ENCODE measurements at regions not wholly inside any gene's neighbourhood (a gene's known extent, or its start where the extent isn't known, plus 50 kb on each side); places are given as distances from the start of the nearest gene placed in this dataset.
"Not testable (repeated sequence)": the region's sequence is repeated elsewhere in the genome, so short reads cannot be mapped to it uniquely, and the experiment has no call there.

DNA sequence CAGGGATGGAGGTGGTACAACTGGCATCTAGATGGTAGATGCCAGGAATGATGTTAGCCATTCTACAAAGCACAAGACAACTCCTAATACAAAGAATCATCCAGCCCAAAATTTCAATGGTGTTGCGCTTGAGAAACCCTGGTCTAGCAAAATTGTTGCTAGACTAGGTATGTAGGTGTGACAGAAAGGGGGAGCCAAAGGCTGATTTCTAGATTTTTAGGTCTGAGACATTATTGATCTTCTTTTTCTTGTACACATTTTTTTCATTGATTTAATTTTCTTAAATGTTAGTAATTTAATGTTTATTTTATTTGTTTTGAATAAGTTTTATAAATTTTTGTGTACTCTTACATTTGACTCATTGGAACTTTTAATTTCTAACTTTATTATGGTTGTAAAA, 216.4 kb downstream of the FSIP2 start:
- no peak for DNase-seq (ENCODE audit: extremely low spot score)
- no peaks in the 10 kb centered on the region for H3K4me1 ChIP-seq (ENCODE audit: insufficient read depth)
- no peak overlapping the region for H3K27ac ChIP-seq (ENCODE audit: low read depth)
- H3K36me3 ChIP-seq (ENCODE audit: insufficient read depth) = no peaks in the 10 kb centered on the region
- no peak overlapping the region for H3K4me3 ChIP-seq (ENCODE audit: low read depth, low read length)
- WGBS = 97% methylated on average over 1 of the region's 1 CpG

DNA sequence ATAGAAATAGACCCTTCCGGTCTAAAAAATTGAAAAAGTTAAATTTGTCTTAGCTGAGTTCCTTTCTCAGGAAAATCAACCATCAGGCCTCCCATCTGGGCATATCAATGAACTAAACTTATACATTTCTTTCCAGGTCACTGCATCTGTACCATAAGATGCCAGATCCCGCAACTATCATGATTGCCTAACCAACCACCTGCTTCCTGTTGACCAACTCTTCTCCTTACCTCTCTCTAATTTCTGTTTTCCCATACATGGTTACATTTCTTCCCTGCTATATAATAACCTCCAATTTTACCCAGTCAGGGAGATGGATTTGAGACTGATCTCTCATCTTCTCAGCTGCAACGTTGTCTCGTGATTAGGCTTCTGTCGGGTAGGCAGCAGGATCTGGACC, 228.7 kb downstream of the FSIP2 start:
- Histone ChIP-seq H3K36me3 (ENCODE audit: insufficient read depth) (no peaks in the 10 kb centered on the region), H3K27ac (ENCODE audit: low read depth) (no peak overlapping the region), H3K4me1 (ENCODE audit: insufficient read depth) (no peaks in the 10 kb centered on the region), H3K4me3 (ENCODE audit: low read depth, low read length) (no peak overlapping the region)
- DNase-seq (ENCODE audit: extremely low spot score) = no peak
- 95% methylated on average over 5 of the region's 5 CpGs for WGBS

DNA sequence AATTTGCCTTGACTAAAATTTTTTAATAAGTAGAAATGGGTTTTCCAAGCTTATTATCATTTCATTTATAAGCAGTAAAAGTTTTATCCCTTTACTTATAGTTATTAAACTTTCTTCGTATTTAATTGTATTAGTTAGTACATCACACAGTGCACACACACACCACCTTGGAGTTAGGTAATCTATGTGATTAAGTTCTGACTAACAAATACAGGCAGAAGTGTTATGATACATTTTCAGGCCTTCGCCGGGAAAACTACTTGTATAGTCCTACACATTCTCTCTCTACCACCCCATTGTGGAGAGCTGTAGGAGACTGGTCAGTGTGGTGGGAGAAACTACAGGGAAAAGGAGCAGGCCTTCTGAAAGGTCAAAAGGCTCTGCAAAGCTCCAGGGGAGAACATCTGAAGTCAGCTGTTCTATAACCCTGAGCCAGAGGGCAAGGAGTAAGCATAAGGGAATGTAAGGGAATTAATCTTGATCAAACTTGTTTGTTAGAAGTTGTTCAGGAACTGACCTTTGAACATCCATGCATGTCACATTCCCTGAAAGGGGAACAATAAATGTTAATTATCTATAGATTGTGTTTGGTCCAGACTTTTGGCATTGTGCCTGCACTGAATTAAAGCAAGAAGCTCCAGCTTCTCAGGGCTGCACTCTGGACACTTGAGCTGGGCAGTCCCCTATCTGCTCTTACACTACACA, 231.7 kb downstream of the FSIP2 start:
- Histone ChIP-seq H3K36me3 (ENCODE audit: insufficient read depth) (no peaks in the 10 kb centered on the region), H3K4me1 (ENCODE audit: insufficient read depth) (no peaks in the 10 kb centered on the region), H3K4me3 (ENCODE audit: low read depth, low read length) (no peak overlapping the region), H3K27ac (ENCODE audit: low read depth) (no peak overlapping the region)
- WGBS = 86% methylated on average over 3 of the region's 3 CpGs
- no peak for DNase-seq (ENCODE audit: extremely low spot score)

DNA sequence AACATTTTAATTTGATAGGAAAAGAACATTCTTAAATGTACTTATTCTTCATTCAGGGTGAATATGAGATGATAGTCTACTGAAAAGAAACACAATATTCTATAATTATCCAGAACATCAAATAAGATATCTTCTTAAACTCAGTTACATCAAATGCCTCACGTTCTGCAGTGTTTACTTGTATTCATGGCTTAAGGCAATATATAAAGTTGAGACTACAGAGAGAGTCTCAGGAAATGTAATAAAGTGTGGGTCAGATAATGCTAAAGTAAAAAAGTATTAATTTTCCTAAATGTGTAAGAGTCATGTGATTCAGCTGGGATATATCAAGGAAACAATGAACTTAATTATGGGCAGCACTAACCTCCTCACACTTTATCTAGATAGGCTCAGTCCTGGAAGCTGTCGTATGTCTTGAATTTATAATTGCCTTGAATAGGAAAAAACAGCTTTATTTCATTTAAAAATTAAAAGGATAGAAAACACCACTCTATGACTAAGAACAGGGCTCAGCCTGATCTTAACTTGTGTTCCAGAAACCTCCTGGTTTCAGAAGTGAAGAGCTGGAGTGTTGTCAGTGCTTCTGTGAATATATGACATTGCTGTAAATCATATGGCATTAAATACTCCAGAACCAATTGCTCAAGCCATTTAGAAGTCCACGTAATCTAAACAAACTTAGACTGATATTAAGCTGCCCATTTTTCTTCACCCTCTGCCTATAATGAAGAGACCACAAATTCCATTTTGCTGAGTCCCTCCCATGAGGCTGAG, 240.2 kb downstream of the FSIP2 start:
- Histone ChIP-seq H3K36me3 (ENCODE audit: insufficient read depth) (no peaks in the 10 kb centered on the region), H3K27ac (ENCODE audit: low read depth) (no peak overlapping the region), H3K4me3 (ENCODE audit: low read depth, low read length) (no peak overlapping the region), H3K4me1 (ENCODE audit: insufficient read depth) (no peaks in the 10 kb centered on the region)
- WGBS = 41% methylated on average over 3 of the region's 3 CpGs
- DNase-seq (ENCODE audit: extremely low spot score) = no peak

DNA sequence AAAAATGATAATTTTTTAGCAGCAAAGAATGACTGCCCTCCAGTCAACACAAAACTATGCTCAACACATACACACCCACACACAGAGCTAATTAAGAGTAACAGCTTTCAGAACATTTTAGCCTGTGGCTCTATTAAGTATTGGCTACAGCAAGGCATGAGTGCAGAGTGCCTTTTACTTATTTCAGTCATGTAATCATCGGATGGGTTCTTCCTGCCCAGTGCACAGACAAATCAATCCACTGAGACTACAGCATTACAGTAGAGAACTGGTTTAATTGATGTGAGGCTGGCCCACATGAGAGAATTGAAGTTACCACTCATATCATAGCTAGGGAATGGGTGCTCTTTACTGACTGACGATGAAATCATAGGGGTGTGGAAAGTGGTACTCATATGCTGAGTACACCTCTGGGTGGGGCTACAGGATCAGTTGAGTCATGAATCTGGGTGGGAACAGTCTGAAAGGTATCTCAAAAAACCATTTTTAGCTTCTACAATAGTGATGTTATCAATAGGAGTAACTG, 241.0 kb downstream of the FSIP2 start:
- H3K4me1 ChIP-seq (ENCODE audit: insufficient read depth) = no peaks in the 10 kb centered on the region
- WGBS = 79% methylated on average over 2 of the region's 2 CpGs
- no peaks in the 10 kb centered on the region for H3K36me3 ChIP-seq (ENCODE audit: insufficient read depth)
- no peak overlapping the region for H3K27ac ChIP-seq (ENCODE audit: low read depth)
- DNase-seq (ENCODE audit: extremely low spot score) = no peak
- H3K4me3 ChIP-seq (ENCODE audit: low read depth, low read length) = no peak overlapping the region

DNA sequence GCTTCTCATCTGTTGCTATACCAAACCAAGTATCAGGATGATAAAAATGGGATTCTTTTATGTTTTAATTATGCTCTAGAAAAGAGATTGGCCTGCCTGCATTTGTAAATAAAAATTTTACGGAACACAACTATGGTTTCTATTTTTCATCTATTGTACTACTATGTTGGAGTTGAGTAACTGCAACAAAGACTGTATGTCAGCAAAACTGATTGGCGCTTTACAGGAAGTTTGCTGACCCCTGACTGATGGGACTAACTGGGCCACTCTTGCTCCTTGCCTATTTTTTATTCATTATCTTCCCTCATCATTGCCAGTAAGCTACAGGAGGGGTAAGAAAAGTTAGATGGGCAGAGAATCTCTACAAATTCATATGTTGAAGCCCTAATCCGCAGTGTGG, 242.3 kb downstream of the FSIP2 start:
- WGBS = 96% methylated on average over 3 of the region's 3 CpGs
- no peak overlapping the region for H3K4me3 ChIP-seq (ENCODE audit: low read depth, low read length)
- no peak for DNase-seq (ENCODE audit: extremely low spot score)

DNA sequence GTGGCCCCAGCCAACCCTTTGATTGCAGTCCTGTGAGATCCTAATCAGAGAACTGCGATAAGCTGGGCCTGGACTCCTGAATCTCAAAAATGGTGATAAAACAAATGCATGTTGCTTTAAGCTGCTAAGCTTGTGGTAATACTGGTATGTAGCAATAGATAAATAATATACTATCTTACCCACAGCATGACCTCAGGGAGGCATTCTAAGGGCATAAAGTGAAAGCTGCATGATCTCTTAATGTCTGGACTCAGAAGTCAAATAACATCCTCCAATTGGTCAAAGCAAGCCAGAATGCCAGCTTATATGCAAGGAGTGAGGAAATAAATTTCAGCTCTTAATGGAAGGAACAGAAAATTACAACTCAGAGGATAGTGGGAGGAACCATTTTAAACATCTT, 246.1 kb downstream of the FSIP2 start:
- Histone ChIP-seq H3K36me3 (ENCODE audit: insufficient read depth) (no peaks in the 10 kb centered on the region), H3K27ac (ENCODE audit: low read depth) (no peak overlapping the region), H3K4me3 (ENCODE audit: low read depth, low read length) (no peak overlapping the region), H3K4me1 (ENCODE audit: insufficient read depth) (no peaks in the 10 kb centered on the region)
- DNase-seq (ENCODE audit: extremely low spot score) = no peak
- 79% methylated on average over 1 of the region's 1 CpG for WGBS

More for the DNA sequence above, 242.3 kb downstream of the FSIP2 start:
- no peaks in the 10 kb centered on the region for H3K4me1 ChIP-seq (ENCODE audit: insufficient read depth)
- no peaks in the 10 kb centered on the region for H3K36me3 ChIP-seq (ENCODE audit: insufficient read depth)
- H3K27ac ChIP-seq (ENCODE audit: low read depth) = no peak overlapping the region

DNA sequence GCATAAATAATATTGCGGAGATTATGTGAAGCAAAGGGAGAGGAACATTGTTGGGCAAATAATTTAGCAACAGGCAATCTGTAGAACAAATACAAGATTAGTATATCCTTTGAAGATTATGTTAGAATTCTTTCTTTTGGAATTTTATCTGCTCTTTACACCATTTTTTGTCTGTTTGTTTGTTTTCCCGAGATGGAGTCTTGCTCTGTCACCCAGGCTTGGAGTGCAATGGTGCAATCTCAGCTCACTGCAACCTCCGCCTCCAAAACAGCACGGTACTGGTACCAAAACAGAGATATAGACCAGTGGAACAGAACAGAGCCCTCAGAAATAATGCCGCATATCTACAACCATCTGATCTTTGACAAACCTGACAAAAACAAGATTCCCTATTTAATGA, 250.3 kb downstream of the FSIP2 start:
- not testable (repeated sequence) for H3K36me3 ChIP-seq (ENCODE audit: insufficient read depth); H3K4me3 ChIP-seq (ENCODE audit: low read depth, low read length); H3K4me1 ChIP-seq (ENCODE audit: insufficient read depth); H3K27ac ChIP-seq (ENCODE audit: low read depth); DNase-seq (ENCODE audit: extremely low spot score)
- 94% methylated on average over 5 of the region's 5 CpGs for WGBS

DNA sequence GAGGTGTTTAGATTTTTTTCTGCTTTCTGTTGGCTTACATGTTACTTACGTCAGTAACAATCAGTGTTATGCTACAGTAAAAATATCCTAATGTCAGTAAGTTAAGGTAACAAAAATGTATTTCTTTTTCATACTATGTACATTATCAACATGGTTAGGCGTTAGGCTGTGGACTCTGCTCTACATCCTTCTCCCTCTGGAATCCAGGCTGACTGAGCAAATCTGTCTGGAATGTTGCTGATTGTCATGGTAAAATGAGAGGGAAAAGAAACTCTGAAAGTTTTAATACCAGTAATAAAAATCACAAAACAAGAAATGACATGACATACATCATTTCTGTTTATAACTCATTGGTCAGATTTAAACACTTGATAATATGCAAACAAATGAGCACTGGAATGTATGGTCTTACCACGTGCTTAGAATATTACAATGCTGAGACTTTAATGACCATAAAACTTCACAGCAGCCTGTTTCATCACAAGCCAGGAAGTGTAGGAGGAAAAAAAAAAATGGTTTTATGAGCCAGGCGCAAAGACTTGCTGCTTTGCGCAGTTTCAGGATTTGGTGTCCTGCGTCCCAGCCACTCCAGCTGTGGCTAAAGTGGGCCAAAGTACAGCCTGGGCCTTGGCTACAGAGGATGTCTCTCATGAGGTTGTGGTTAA, 252.4 kb downstream of the FSIP2 start:
- DNase-seq (ENCODE audit: extremely low spot score) = no peak
- Histone ChIP-seq H3K36me3 (ENCODE audit: insufficient read depth) (no peaks in the 10 kb centered on the region), H3K27ac (ENCODE audit: low read depth) (no peak overlapping the region), H3K4me1 (ENCODE audit: insufficient read depth) (no peaks in the 10 kb centered on the region), H3K4me3 (ENCODE audit: low read depth, low read length) (no peak overlapping the region)
- 72% methylated on average over 6 of the region's 6 CpGs for WGBS

DNA sequence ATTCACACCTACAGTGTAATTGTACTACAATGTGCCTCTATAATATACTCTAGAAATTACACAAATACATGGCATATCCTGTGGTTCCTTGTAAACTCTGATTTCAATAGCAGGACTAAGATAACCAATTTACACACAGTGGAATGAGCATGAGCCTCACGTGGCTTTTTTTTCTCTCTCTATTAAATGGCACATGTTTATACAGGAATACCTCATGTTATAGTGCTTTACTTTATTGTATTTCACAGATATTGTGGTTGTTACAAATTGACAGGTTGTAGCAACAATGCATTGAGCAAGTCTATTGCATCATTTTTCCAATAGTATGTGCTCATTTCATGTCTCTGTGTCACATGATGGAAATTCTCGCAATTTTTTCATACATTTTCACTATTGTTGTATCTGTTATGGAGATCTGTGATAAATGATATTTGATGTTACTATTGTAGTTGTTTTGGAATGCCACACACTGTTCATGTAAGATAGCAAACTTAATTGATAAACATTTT, 260.0 kb downstream of the FSIP2 start:
- no peak for DNase-seq (ENCODE audit: extremely low spot score)
- H3K27ac ChIP-seq (ENCODE audit: low read depth) = no peak overlapping the region
- 78% methylated on average over 2 of the region's 2 CpGs for WGBS
- H3K36me3 ChIP-seq (ENCODE audit: insufficient read depth) = no peaks in the 10 kb centered on the region
- H3K4me3 ChIP-seq (ENCODE audit: low read depth, low read length) = no peak overlapping the region
- H3K4me1 ChIP-seq (ENCODE audit: insufficient read depth) = no peaks in the 10 kb centered on the region

DNA sequence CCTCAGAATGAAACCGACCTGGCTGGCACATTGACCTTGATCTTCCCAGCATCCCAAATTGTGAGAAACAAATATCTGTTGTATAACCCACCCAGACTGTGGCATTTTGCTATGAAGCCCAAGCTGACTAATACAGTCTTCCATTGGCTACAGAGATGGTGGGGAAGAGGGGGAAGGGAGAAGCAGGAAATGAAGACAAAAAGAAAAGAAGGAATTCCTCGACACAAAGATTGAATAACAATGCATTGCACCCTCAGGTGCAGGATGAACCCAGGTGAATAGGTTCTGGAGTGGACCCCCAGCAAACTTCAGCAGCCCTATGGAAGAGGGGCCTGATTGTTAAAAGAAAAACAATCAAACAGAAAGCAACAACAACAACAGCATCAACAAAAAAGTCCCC, 270.7 kb downstream of the FSIP2 start:
- DNase-seq (ENCODE audit: extremely low spot score) = no peak
- Histone ChIP-seq H3K4me3 (ENCODE audit: low read depth, low read length) (no peak overlapping the region), H3K27ac (ENCODE audit: low read depth) (no peak overlapping the region), H3K4me1 (ENCODE audit: insufficient read depth) (no peaks in the 10 kb centered on the region), H3K36me3 (ENCODE audit: insufficient read depth) (no peaks in the 10 kb centered on the region)
- WGBS = 85% methylated on average over 2 of the region's 2 CpGs

DNA sequence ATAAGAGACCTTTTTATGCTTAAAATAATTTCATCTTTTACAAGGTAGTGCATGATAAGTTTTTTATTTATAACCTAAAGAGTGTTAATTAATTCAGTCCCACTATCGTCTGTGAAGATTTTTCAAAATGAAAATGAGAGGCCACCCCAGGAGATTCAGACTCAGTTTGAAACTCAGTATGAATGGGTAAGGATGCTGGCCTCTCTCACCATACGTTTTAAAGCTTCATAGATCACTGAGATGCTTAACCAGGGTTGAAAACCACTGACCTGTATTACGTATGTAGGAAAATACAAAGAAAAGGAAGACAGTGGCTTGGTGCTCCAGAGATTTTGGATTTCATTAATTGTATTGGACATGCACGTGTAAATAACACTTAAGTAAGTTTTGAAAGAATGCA, 278.7 kb downstream of the FSIP2 start:
- Histone ChIP-seq H3K4me1 (ENCODE audit: insufficient read depth) (no peaks in the 10 kb centered on the region), H3K36me3 (ENCODE audit: insufficient read depth) (no peaks in the 10 kb centered on the region), H3K4me3 (ENCODE audit: low read depth, low read length) (no peak overlapping the region), H3K27ac (ENCODE audit: low read depth) (no peak overlapping the region)
- WGBS = 89% methylated on average over 4 of the region's 4 CpGs
- no peak for DNase-seq (ENCODE audit: extremely low spot score)

DNA sequence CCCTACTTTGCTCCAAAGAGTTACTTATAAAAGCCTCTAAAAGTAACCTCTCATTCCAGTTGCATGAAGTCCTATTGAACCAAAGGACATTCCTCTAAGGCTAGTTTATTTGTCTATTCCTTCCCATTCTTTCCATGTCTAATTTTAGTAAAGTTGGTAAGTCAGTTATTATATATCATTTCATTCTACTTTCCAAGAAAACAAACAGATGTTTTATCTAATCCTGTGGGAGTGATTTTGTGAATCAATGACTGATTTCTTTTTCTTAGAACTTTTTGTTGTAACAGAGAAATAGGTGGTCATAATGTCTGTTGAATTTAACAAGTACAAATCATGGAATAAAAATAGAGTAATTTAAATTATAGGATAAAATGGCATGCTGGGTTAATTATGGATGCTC, 286.3 kb downstream of the FSIP2 start:
- Histone ChIP-seq H3K4me1 (ENCODE audit: insufficient read depth) (no peaks in the 10 kb centered on the region), H3K4me3 (ENCODE audit: low read depth, low read length) (no peak overlapping the region), H3K27ac (ENCODE audit: low read depth) (no peak overlapping the region), H3K36me3 (ENCODE audit: insufficient read depth) (no peaks in the 10 kb centered on the region)
- DNase-seq (ENCODE audit: extremely low spot score) = no peak

DNA sequence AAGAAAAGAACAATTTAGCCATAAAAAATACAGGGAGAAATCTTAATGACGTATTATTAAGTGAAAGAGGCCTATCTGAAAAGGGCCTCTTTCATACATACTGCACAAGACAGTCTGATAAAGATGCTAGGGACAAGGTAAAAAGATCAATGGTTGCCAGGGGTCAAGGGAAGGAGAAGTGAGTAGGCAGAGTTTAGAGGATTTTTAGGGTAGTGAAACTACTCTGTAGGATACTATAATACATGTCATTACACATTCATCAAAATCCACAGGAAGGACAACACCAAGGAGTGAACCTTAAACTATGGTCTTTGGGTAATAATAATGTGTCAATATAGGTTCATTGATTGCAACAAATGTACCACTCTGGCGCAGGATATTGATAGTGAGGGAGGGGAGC, 289.3 kb downstream of the FSIP2 start:
- Histone ChIP-seq H3K36me3 (ENCODE audit: insufficient read depth) (no peaks in the 10 kb centered on the region), H3K4me1 (ENCODE audit: insufficient read depth) (no peaks in the 10 kb centered on the region), H3K27ac (ENCODE audit: low read depth) (no peak overlapping the region), H3K4me3 (ENCODE audit: low read depth, low read length) (no peak overlapping the region)
- no peak for DNase-seq (ENCODE audit: extremely low spot score)
- WGBS = 93% methylated on average over 2 of the region's 2 CpGs
